H9 (cell line): ENCODE measurements at regions not wholly inside any gene's neighbourhood (a gene's known extent, or its start where the extent isn't known, plus 50 kb on each side); places are given as distances from the start of the nearest gene placed in this dataset.

Experiments
- DNase-seq: peaks from one replicate; pipeline ENCODE4 v3.0.0-alpha.2; 2017
- H2AFZ ChIP-seq: one replicate; pipeline ENCODE4 v1.6.1; 2013; ENCODE audit warnings: mild to moderate bottlenecking, low read length, control low read depth, moderate library complexity
- H2AK5ac ChIP-seq: 2 replicates; pipeline ENCODE4 v1.6.1; 2013; ENCODE audit warnings: low read length, control low read depth, mixed read lengths; ENCODE audit not compliant: insufficient read length
- H2BK120ac ChIP-seq: one replicate; pipeline ENCODE4 v1.6.1; 2013; ENCODE audit warnings: low read depth, mild to moderate bottlenecking, low read length, control low read depth, inconsistent platforms; ENCODE audit not compliant: poor library complexity, severe bottlenecking
- H2BK12ac ChIP-seq: 2 replicates; pipeline ENCODE4 v1.6.1; 2013; ENCODE audit warnings: low read length, control low read depth, mixed read lengths, low read depth; ENCODE audit not compliant: insufficient read length
- H2BK15ac ChIP-seq: 2 replicates; pipeline ENCODE4 v1.6.1; 2013; ENCODE audit warnings: low read depth, low read length, control low read depth
- H2BK20ac ChIP-seq: one replicate; pipeline ENCODE4 v1.6.1; 2013; ENCODE audit warnings: low read depth, mild to moderate bottlenecking, low read length, control low read depth, inconsistent platforms; ENCODE audit not compliant: poor library complexity, severe bottlenecking
- H2BK5ac ChIP-seq: 2 replicates; pipeline ENCODE4 v1.6.1; 2013; ENCODE audit warnings: low read length, control low read depth, mixed read lengths; ENCODE audit not compliant: insufficient read length
- H3K14ac ChIP-seq: 2 replicates; pipeline ENCODE4 v1.6.1; 2013; ENCODE audit warnings: low read length, control low read depth; ENCODE audit not compliant: insufficient read depth
- H3K18ac ChIP-seq: 2 replicates; pipeline ENCODE4 v1.6.1; 2013; ENCODE audit warnings: low read depth, mild to moderate bottlenecking, mixed read lengths, low read length, control low read depth; ENCODE audit not compliant: insufficient read length
- H3K23ac ChIP-seq: 2 replicates; pipeline ENCODE4 v1.6.1; 2013; ENCODE audit warnings: low read length, control low read depth, mixed read lengths, low read depth; ENCODE audit not compliant: insufficient read length
- H3K23me2 ChIP-seq: 2 replicates; pipeline ENCODE4 v1.6.1; 2013; ENCODE audit warnings: low read depth, mild to moderate bottlenecking, mixed read lengths, low read length, control low read depth; ENCODE audit not compliant: insufficient read length, poor library complexity, severe bottlenecking
- H3K27ac ChIP-seq: 2 replicates; pipeline ENCODE4 v1.5.1; 2013; ENCODE audit warnings: low read length, control low read depth, mixed read lengths, low read depth; ENCODE audit not compliant: insufficient read length
- H3K27me3 ChIP-seq: 2 replicates; pipeline ENCODE4 v1.6.1; 2013; ENCODE audit warnings: low read length, control low read depth, inconsistent platforms; ENCODE audit not compliant: insufficient read depth
- H3K4ac ChIP-seq: 2 replicates; pipeline ENCODE4 v1.6.1; 2013; ENCODE audit warnings: low read depth, mild to moderate bottlenecking, control low read depth, inconsistent platforms, low read length, moderate library complexity
- H3K4me1 ChIP-seq: 2 replicates; pipeline ENCODE4 v1.6.1; 2013; ENCODE audit warnings: low read length, control low read depth, inconsistent platforms; ENCODE audit not compliant: insufficient read depth
- H3K4me2 ChIP-seq: 2 replicates; pipeline ENCODE4 v1.6.1; 2013; ENCODE audit warnings: low read length, control low read depth, mixed read lengths; ENCODE audit not compliant: insufficient read length, insufficient read depth
- H3K56ac ChIP-seq: 2 replicates; pipeline ENCODE4 v1.6.1; 2013; ENCODE audit warnings: low read depth, mild to moderate bottlenecking, mixed read lengths, low read length, control low read depth; ENCODE audit not compliant: insufficient read length
- H3K79me1 ChIP-seq: 2 replicates; pipeline ENCODE4 v1.6.1; 2013; ENCODE audit warnings: low read depth, mild to moderate bottlenecking, moderate library complexity, low read length, control low read depth, inconsistent platforms; ENCODE audit not compliant: insufficient read depth, poor library complexity, severe bottlenecking
- H3K79me2 ChIP-seq: 2 replicates; pipeline ENCODE4 v1.6.1; 2013; ENCODE audit warnings: low read length, control low read depth, inconsistent platforms; ENCODE audit not compliant: insufficient read depth
- H3K9ac ChIP-seq: 2 replicates; pipeline ENCODE4 v1.6.1; 2013; ENCODE audit warnings: low read length, control low read depth, mixed read lengths; ENCODE audit not compliant: insufficient read length; ENCODE audit errors: extremely low read depth
- H3K9me3 ChIP-seq: one replicate; pipeline ENCODE4 v1.6.1; 2013; ENCODE audit warnings: low read depth, low read length, inconsistent platforms; ENCODE audit not compliant: control insufficient read depth
- H3T11ph ChIP-seq: one replicate; pipeline ENCODE4 v1.6.1; 2013; ENCODE audit warnings: mild to moderate bottlenecking, low read length, control low read depth, inconsistent platforms
- H4K20me1 ChIP-seq: one replicate; pipeline ENCODE4 v1.6.1; 2013; ENCODE audit not compliant: control insufficient read depth, insufficient read length, insufficient read depth
- H4K5ac ChIP-seq: 2 replicates; pipeline ENCODE4 v1.6.1; 2013; ENCODE audit warnings: low read depth, mild to moderate bottlenecking, mixed read lengths, low read length, control low read depth; ENCODE audit not compliant: insufficient read length
- H4K8ac ChIP-seq: replicated peaks from 2 replicates; pipeline ENCODE4 v1.6.1; 2013; ENCODE audit warnings: low read length, control low read depth, mixed read lengths, low read depth; ENCODE audit not compliant: insufficient read length
- H4K91ac ChIP-seq: 2 replicates; pipeline ENCODE4 v1.6.1; 2013; ENCODE audit warnings: low read depth, mild to moderate bottlenecking, moderate library complexity, mixed read lengths, low read length, control low read depth; ENCODE audit not compliant: insufficient read length
- H3K27ac Mint-ChIP-seq, 3 experiments: 2 replicates in 2 of 3; 3 replicates in 1 of 3; pipeline ENCODE4 v1.8.0; 2020 to 2021; ENCODE audit warnings: mixed read lengths in 3 of 3, mild to moderate bottlenecking in 1 of 3, moderate library complexity in 1 of 3
- H3K27me3 Mint-ChIP-seq: 2 replicates; pipeline ENCODE4 v1.8.0; 2021; ENCODE audit warnings: low read depth, mild to moderate bottlenecking, moderate library complexity, mixed read lengths
- H3K36me3 Mint-ChIP-seq, 3 experiments: 2 replicates in 2 of 3; 3 replicates in 1 of 3; pipeline ENCODE4 v1.8.0; 2020 to 2021; ENCODE audit warnings: low read depth in 3 of 3, mixed read lengths in 3 of 3; ENCODE audit not compliant: insufficient read depth in 1 of 3
- H3K4me1 Mint-ChIP-seq, 2 experiments: 2 replicates each; pipeline ENCODE4 v1.8.0; 2020; ENCODE audit warnings: mixed read lengths in 2 of 2
- H3K4me3 Mint-ChIP-seq, 2 experiments: 2 replicates in 1 of 2; 3 replicates in 1 of 2; pipeline ENCODE4 v1.8.0; 2020 to 2021; ENCODE audit warnings: mild to moderate bottlenecking in 2 of 2, mixed read lengths in 2 of 2, moderate library complexity in 1 of 2
- H3K9me3 Mint-ChIP-seq, 2 experiments: 2 replicates in 1 of 2; 3 replicates in 1 of 2; pipeline ENCODE4 v1.8.0; 2020; ENCODE audit warnings: mild to moderate bottlenecking in 2 of 2, mixed read lengths in 2 of 2, moderate library complexity in 1 of 2
- CTCF ChIP-seq: fragments of 200-600 bp; sonication (generic); conservative IDR thresholded peaks from 3 replicates; pipeline ENCODE4 v1.8.0; 2021; ENCODE audit warnings: antibody characterized with exemption, mild to moderate bottlenecking
- WGBS: extraction: QIAGEN DNeasy Blood & Tissue Kit; methylation state at CpG from one replicate; pipeline ENCODE4 v1.1.7; 2013; ENCODE audit warnings: missing lambda C conversion rate, low lambda C conversion rate, mixed read lengths; ENCODE audit not compliant: insufficient read length; ENCODE audit errors: extremely low coverage; 5-methylcytosine and 5-hydroxymethylcytosine counted together

GRCh38 chr1:57633056-57633455 lies 209.2 kb upstream of the DAB1 start:
- Mint-ChIP-seq H3K27ac (peak overlapping the region in 1 of 3 experiments; percentile 50; a peak in 2 of 7 replicates), H3K4me3 (no peak overlapping the region), H3K36me3 (no peaks in the 10 kb centered on the region), H3K27me3 (no peaks in the 10 kb centered on the region), H3K9me3 (no peaks in the 10 kb centered on the region), H3K4me1 (peaks cover 18 to 24% of the 10 kb centered on the region in 2 experiments)
- Histone ChIP-seq H3K4ac (no peak overlapping the region), H3K9me3 (no peaks in the 10 kb centered on the region), H3K23me2 (no peaks in the 10 kb centered on the region), H4K91ac (no peak overlapping the region), H3K79me1 (no peaks in the 10 kb centered on the region), H3K27me3 (no peaks in the 10 kb centered on the region), H3K79me2 (no peaks in the 10 kb centered on the region), H3T11ph (no peak overlapping the region), H3K4me1 (peaks cover 6% of the 10 kb centered on the region; the same call in 1 of the 2 replicates), H2BK12ac (no peak overlapping the region), H3K56ac (no peak overlapping the region), H4K20me1 (no peaks in the 10 kb centered on the region), H4K8ac (no peak overlapping the region), H4K5ac (no peak overlapping the region), H2BK120ac (no peak overlapping the region), H2AK5ac (no peak overlapping the region), H3K9ac (no peak overlapping the region), H3K23ac (no peak overlapping the region), H2BK5ac (no peak overlapping the region), H3K4me2 (no peak overlapping the region), H2BK15ac (no peak overlapping the region), H2AFZ (no peak overlapping the region), H3K14ac (no peak overlapping the region), H3K27ac (no peak overlapping the region), H3K18ac (no peak overlapping the region), H2BK20ac (no peak overlapping the region)
- DNase-seq: peak; percentile 32
- WGBS: no CpG with 5 or more reads among the region's 4 CpGs
- TF ChIP-seq CTCF: no peak
